Omental fat pad (tissue), 3 donors: ENCODE measurements at regions not wholly inside any gene's neighbourhood (a gene's known extent, or its start where the extent isn't known, plus 50 kb on each side); places are given as distances from the start of the nearest gene placed in this dataset.

ENCODE experiments used
- ATAC-seq: fragments of 150-250 bp; one replicate; pipeline ENCODE4 v1.9.1; 2016; ENCODE audit warnings: mild to moderate bottlenecking, moderate library complexity; ENCODE audit not compliant: low FRiP score
- DNase-seq: peaks from one replicate; pipeline ENCODE4 v3.0.0-alpha.2; 2019; ENCODE audit warnings: low spot score
- TF ChIP-seq, protein P1 (sequence below), 3 donors: fragments of 450-650 bp; IDR thresholded peaks; one replicate each; pipeline ENCODE4 v1.5.1; 2016 to 2017; ENCODE audit warnings: antibody characterized with exemption in 3 of 3, mild to moderate bottlenecking in 3 of 3, moderate library complexity in 2 of 3

DNA sequence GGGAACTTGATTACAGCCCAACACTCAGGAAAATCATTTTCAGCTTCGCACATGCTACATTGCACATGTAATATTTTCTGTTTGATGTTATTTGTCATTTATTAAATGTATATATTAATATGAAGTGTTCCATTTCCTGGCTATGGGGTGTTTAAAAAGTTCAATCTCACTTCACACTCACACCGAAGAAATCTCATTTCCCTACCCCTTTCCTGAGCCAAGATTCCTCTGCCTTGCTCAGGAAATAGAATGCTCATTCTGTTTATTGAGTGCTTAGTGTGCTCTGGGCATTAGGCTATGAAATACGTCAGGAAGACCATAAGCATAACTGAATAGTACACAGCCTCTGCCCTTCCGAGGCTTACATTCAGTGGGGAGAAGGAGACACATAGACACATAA lies 331.9 kb upstream of the TSHZ3 start:
- ATAC-seq = no peak
- TF ChIP-seq, protein P1, sequence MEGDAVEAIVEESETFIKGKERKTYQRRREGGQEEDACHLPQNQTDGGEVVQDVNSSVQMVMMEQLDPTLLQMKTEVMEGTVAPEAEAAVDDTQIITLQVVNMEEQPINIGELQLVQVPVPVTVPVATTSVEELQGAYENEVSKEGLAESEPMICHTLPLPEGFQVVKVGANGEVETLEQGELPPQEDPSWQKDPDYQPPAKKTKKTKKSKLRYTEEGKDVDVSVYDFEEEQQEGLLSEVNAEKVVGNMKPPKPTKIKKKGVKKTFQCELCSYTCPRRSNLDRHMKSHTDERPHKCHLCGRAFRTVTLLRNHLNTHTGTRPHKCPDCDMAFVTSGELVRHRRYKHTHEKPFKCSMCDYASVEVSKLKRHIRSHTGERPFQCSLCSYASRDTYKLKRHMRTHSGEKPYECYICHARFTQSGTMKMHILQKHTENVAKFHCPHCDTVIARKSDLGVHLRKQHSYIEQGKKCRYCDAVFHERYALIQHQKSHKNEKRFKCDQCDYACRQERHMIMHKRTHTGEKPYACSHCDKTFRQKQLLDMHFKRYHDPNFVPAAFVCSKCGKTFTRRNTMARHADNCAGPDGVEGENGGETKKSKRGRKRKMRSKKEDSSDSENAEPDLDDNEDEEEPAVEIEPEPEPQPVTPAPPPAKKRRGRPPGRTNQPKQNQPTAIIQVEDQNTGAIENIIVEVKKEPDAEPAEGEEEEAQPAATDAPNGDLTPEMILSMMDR (IDR thresholded peaks at IDR 0.05) = no peak
- DNase-seq = no peak

DNA sequence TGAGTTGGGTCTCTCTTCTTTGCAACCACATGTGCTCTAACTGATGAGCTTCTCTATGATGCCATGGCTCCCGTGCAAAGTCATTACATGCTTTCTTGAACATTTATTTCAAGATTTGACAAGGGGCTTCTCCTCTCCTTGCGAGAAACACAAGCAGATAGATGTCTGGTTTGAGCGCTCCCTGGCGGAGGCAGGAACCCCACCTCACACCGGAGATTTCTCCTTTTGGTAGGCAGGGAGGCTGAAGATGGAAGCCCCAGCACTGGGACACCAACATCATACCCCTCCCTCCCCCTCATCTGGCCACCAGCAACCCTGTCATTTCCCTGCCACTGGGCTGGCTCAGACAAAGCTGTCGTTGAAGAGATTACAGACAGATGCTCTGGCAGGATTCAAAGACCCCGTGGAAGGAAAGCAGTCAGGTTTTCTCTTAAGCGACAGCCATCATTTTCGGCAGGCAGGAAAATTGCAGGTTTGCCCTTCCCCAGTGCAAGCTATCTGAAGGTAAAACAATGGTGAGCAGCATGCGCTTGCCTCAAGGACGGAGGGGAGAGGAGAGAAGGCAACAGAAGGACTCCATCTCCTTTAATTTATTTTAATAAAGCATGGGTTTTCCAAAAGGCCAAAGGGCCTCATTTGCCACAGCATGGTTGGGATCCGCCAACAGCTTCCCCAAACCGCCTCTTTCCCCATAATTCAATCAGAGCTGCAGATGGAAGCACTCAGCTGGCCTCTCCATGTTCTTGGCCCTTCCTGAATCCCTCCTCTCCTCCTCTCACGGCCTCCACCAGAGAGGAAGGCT lies 344.1 kb upstream of the TSHZ3 start:
- ATAC-seq (no peak), DNase-seq (no peak)
- TF ChIP-seq, protein P1 (IDR thresholded peaks at IDR 0.05) = no peak

DNA sequence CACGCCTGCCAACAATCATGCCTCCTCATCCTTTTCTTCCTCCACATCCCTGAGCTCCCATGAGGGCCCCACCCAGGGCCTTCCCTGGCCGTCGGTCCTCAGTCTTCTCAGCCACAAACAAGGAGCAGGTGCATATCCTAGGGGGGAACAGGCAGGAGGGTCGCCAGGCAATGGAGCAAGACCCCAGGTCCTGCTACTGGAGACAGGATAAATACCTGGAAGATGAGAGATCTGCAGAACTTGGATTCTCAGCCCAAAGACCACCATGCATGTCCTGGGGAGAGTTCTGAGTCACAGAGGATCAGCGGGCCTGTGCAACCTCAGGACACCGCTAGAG lies 344.7 kb upstream of the TSHZ3 start:
- no peak for ATAC-seq
- TF ChIP-seq, protein P1 (IDR thresholded peaks at IDR 0.05) = no peak
- no peak for DNase-seq

DNA sequence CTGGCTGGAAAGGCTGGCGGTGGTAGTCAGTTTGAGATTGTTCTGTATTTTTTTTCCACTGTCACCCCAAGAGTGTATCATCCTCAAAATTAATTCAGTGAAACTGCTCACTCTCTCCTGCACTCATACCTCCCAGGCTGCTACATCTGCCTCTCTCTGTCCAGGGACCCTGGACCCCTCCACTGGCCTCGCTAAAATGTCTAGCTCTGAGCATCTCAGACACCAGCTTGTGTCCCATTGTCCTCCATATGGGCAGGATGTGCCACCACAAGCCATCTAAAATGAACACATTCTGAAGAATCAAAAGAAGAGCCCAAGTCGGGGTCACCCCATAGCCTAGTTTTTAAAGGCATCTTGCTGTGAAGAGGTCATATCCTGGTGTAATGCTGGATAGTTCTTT lies 345.5 kb upstream of the TSHZ3 start:
- ATAC-seq (no peak), DNase-seq (no peak)
- TF ChIP-seq, protein P1 (IDR thresholded peaks at IDR 0.05) = no peak

DNA sequence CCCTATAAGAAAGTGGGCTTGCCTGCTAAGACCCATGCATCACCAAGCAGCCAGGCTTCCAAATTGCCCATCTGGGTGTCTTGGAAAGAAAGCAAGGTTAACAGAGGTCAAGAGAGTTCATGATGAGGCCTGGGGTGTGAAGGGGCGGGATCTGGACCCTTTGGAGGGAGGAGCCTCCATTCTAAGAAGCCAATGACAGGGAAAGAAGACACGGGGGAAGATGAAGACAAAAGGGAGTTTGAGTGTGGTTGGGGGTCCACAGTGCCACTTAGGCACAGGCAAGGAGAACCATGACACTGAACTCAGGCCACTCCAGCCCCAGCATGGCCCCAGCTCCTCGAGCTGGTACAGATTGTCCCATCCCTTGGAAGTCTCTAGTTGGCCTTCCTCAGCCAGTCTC lies 350.2 kb upstream of the TSHZ3 start:
- ATAC-seq (no peak), DNase-seq (no peak)
- TF ChIP-seq, protein P1 (IDR thresholded peaks at IDR 0.05) = no peak

DNA sequence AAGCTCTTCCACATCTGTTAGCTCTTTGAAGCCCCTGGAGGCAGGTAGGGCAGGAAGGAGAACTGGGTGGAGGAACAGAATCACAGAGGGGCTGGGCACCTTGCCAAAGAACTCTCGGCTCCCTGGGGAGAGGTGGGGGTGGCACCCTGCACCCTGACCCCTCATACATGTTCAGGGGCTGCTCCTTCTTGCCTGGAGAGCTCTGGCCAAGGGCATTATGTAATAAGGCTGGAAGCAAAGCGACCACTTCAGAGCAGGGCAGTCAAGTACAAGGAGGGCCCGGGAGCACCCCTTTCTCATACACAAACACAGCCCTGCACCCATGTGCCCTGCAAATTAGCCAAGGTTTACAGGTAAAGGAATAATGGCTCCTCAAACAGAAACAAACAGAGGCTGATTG lies 351.9 kb upstream of the TSHZ3 start:
- TF ChIP-seq, protein P1 (IDR thresholded peaks at IDR 0.05) = no peak
- DNase-seq = no peak
- no peak for ATAC-seq

DNA sequence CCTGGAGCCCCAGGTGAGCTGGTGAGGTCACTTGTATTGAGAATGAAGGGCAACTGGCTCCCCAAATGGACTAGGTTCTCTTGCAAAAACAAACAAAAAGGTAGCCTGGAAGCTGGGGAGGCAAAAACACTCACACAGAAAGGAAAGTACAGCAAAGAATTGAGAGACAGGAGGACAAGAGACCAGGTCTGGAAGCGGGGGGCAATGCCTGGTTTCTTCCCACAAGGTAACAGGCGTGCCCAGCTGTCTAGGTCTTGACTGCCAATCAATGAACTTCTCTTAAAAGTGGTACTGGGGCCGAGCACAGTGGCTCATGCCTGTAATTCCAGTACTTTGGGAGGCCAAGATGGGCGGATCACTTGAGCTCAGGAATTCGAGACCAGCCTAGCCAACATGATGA lies 356.4 kb upstream of the TSHZ3 start:
- DNase-seq = no peak
- TF ChIP-seq, protein P1 (IDR thresholded peaks at IDR 0.05) = no peak
- no peak for ATAC-seq
